Mesenchymal stem cell (in vitro differentiated cells and primary cell): ENCODE measurements at regions not wholly inside any gene's neighbourhood (a gene's known extent, or its start where the extent isn't known, plus 50 kb on each side); places are given as distances from the start of the nearest gene placed in this dataset.

Experiments used
- DNase-seq: peaks from one replicate; pipeline ENCODE4 v3.0.0-alpha.2; 2013
- H2AFZ ChIP-seq: one replicate; pipeline ENCODE4 v1.6.1; 2013; ENCODE audit warnings: low read depth, mild to moderate bottlenecking, control low read depth, inconsistent platforms, low read length, moderate library complexity
- H2AK5ac ChIP-seq: 2 replicates; pipeline ENCODE4 v1.6.1; 2013; ENCODE audit warnings: low read length, moderate library complexity, mild to moderate bottlenecking, inconsistent platforms; ENCODE audit not compliant: severe bottlenecking
- H2BK120ac ChIP-seq: one replicate; pipeline ENCODE4 v1.6.1; 2013; ENCODE audit warnings: low read depth, mild to moderate bottlenecking, inconsistent platforms, low read length, moderate library complexity
- H2BK12ac ChIP-seq, 2 experiments: one replicate each; pipeline ENCODE4 v1.6.1; 2013; ENCODE audit warnings: inconsistent platforms in 2 of 2, low read length in 2 of 2, mild to moderate bottlenecking in 2 of 2, moderate library complexity in 2 of 2, control low read depth in 1 of 2
- H2BK15ac ChIP-seq: one replicate; pipeline ENCODE4 v1.6.1; 2013; ENCODE audit warnings: mild to moderate bottlenecking, low read depth, inconsistent platforms; ENCODE audit not compliant: poor library complexity, severe bottlenecking
- H2BK5ac ChIP-seq: 2 replicates; pipeline ENCODE4 v1.6.1; 2013; ENCODE audit warnings: low read depth, mild to moderate bottlenecking, low read length, control low read depth, inconsistent platforms; ENCODE audit not compliant: poor library complexity, severe bottlenecking
- H3K14ac ChIP-seq, 2 experiments: one replicate each; pipeline ENCODE4 v1.6.1; 2013; ENCODE audit warnings: inconsistent platforms in 2 of 2, low read length in 2 of 2, control low read depth in 1 of 2, mild to moderate bottlenecking in 1 of 2, moderate library complexity in 1 of 2
- H3K18ac ChIP-seq, 2 experiments: one replicate each; pipeline ENCODE4 v1.6.1; 2013; ENCODE audit warnings: inconsistent platforms in 2 of 2, low read length in 2 of 2, control low read depth in 1 of 2, low read depth in 1 of 2, mild to moderate bottlenecking in 1 of 2
- H3K23ac ChIP-seq, 2 experiments: one replicate each; pipeline ENCODE4 v1.6.1; 2013; ENCODE audit warnings: inconsistent platforms in 2 of 2, low read length in 2 of 2, mild to moderate bottlenecking in 2 of 2, moderate library complexity in 2 of 2, control low read depth in 1 of 2
- H3K27ac ChIP-seq: 2 replicates; pipeline ENCODE4 v1.5.1; 2013; ENCODE audit warnings: mild to moderate bottlenecking, moderate library complexity, low read length, control low read depth, inconsistent platforms; ENCODE audit not compliant: poor library complexity, severe bottlenecking
- H3K27me3 ChIP-seq, 2 experiments: 2 replicates each; pipeline versions ENCODE4 v1.6.1 to v1.7.0; 2013; ENCODE audit warnings: low read length in 2 of 2, mild to moderate bottlenecking in 2 of 2, moderate library complexity in 2 of 2, control low read depth in 1 of 2, inconsistent platforms in 1 of 2; ENCODE audit not compliant: control insufficient read depth in 1 of 2, insufficient read depth in 1 of 2
- H3K36me3 ChIP-seq, 2 experiments: 2 replicates each; pipeline versions ENCODE4 v1.6.1 to v1.7.0; 2013; ENCODE audit warnings: low read length in 2 of 2, control low read depth in 1 of 2, inconsistent platforms in 1 of 2, low read depth in 1 of 2, mild to moderate bottlenecking in 1 of 2; ENCODE audit not compliant: insufficient read depth in 2 of 2, control insufficient read depth in 1 of 2
- H3K4ac ChIP-seq, 2 experiments: one replicate each; pipeline ENCODE4 v1.6.1; 2013; ENCODE audit warnings: inconsistent platforms in 2 of 2, low read length in 2 of 2, mild to moderate bottlenecking in 2 of 2, moderate library complexity in 2 of 2, control low read depth in 1 of 2, low read depth in 1 of 2
- H3K4me1 ChIP-seq: 2 replicates; pipeline ENCODE4 v1.6.1; 2013; ENCODE audit warnings: low read depth, low read length, control low read depth; ENCODE audit not compliant: control insufficient read depth, insufficient read depth
- H3K4me2 ChIP-seq: 2 replicates; pipeline ENCODE4 v1.6.1; 2013; ENCODE audit warnings: low read length, mild to moderate bottlenecking, inconsistent platforms; ENCODE audit not compliant: poor library complexity, severe bottlenecking
- H3K4me3 ChIP-seq, 2 experiments: 2 replicates each; pipeline versions ENCODE4 v1.5.1 to v1.7.0; 2013; ENCODE audit warnings: low read length in 2 of 2, mild to moderate bottlenecking in 2 of 2, control low read depth in 1 of 2, low read depth in 1 of 2; ENCODE audit not compliant: insufficient read depth in 1 of 2
- H3K79me1 ChIP-seq: replicated peaks from 2 replicates; pipeline ENCODE4 v1.6.1; 2013; ENCODE audit warnings: mild to moderate bottlenecking, control low read depth, low read length, inconsistent platforms; ENCODE audit not compliant: poor library complexity, severe bottlenecking
- H3K9ac ChIP-seq: 2 replicates; pipeline ENCODE4 v1.7.0; 2013; ENCODE audit warnings: mild to moderate bottlenecking, low read length, moderate library complexity
- H3K9me3 ChIP-seq: 2 replicates; pipeline ENCODE4 v1.7.0; 2013; ENCODE audit warnings: mild to moderate bottlenecking, low read length; ENCODE audit not compliant: control insufficient read depth
- H4K8ac ChIP-seq: one replicate; pipeline ENCODE4 v1.6.1; 2013; ENCODE audit warnings: inconsistent platforms, mild to moderate bottlenecking, low read length, moderate library complexity
- H4K91ac ChIP-seq: one replicate; pipeline ENCODE4 v1.6.1; 2013; ENCODE audit warnings: mild to moderate bottlenecking, low read length, inconsistent platforms
- WGBS: methylation state at CpG from one replicate; pipeline ENCODE4 v1.1.7; 2013; ENCODE audit warnings: mixed read lengths; 5-methylcytosine and 5-hydroxymethylcytosine counted together

DNA sequence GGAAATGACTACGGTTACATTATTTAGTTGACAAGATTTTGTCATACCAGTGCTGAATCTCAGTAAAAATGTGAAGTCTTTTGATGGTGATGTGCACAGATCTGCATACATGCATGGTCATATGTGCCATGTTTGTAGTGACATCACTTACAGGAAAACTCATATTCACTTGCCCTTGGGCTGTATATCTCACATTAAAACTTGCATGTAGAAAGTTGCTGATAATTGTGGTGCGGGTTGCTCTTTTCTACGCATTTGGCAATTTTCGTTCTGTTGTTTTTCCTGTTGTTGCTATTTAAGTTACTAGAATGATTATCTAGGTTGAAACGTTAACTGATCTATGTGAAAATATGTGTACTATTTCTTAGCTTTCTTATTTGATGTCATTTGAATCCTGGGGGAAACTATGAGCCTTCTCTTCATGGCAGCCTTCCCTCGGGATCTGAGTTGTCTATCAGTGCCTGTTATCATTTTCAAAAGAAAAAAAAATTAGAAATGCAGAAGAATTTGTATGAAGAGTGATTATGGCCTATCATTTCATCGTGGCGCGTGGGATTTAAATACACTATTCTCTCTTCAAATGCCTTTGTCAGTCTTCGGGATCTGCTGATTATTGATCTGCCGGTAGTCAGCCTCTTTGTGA lies 296.6 kb downstream of the TMX3 start:
- DNase-seq, result no peak

GRCh38 chr18:68417826-68418225 lies 297.1 kb downstream of the TMX3 start:
- no peak overlapping the region for H3K9ac ChIP-seq
- H4K91ac ChIP-seq, result no peak overlapping the region
- H3K27me3 ChIP-seq, result no peaks in the 10 kb centered on the region
- H2BK5ac ChIP-seq, result no peak overlapping the region
- H2BK15ac ChIP-seq, result no peak overlapping the region
- no peak overlapping the region for H4K8ac ChIP-seq
- H3K4me1 ChIP-seq, result no peaks in the 10 kb centered on the region
- H2AK5ac ChIP-seq, result no peak overlapping the region
- no peak overlapping the region for H2BK12ac ChIP-seq
- no peak overlapping the region for H2AFZ ChIP-seq
- H3K36me3 ChIP-seq, result no peaks in the 10 kb centered on the region
- peak; percentile 78 for DNase-seq
- no peak overlapping the region for H3K4me2 ChIP-seq
- no peak overlapping the region for H3K23ac ChIP-seq
- 72% methylated on average over 3 of the region's 3 CpGs for WGBS
- H3K14ac ChIP-seq, result no peak overlapping the region
- H3K4ac ChIP-seq, result no peak overlapping the region
- no peak overlapping the region for H3K27ac ChIP-seq
- no peak overlapping the region for H2BK120ac ChIP-seq
- peaks cover 3% of the 10 kb centered on the region for H3K9me3 ChIP-seq
- H3K79me1 ChIP-seq, result no peaks in the 10 kb centered on the region
- H3K4me3 ChIP-seq, result no peak overlapping the region
- no peak overlapping the region for H3K18ac ChIP-seq

More for the DNA sequence above, 296.6 kb downstream of the TMX3 start:
- H3K23ac ChIP-seq, result no peak overlapping the region
- no peak overlapping the region for H2BK120ac ChIP-seq
- H3K27me3 ChIP-seq, result no peaks in the 10 kb centered on the region
- H2BK12ac ChIP-seq, result no peak overlapping the region
- 93% methylated on average over 11 of the region's 11 CpGs for WGBS
- peak overlapping the region in 1 of 2 experiments; percentile 12 for H3K18ac ChIP-seq
- no peak overlapping the region for H3K4me2 ChIP-seq
- no peak overlapping the region for H4K8ac ChIP-seq
- no peak overlapping the region for H3K27ac ChIP-seq
- H3K4me3 ChIP-seq, result no peak overlapping the region
- no peaks in the 10 kb centered on the region for H3K36me3 ChIP-seq
- H4K91ac ChIP-seq, result no peak overlapping the region
- H3K4me1 ChIP-seq, result no peaks in the 10 kb centered on the region
- H3K14ac ChIP-seq, result peak overlapping the region in 1 of 2 experiments; percentile 57
- H2BK5ac ChIP-seq, result no peak overlapping the region
- peaks cover 3% of the 10 kb centered on the region for H3K9me3 ChIP-seq
- H2AK5ac ChIP-seq, result no peak overlapping the region
- no peak overlapping the region for H2BK15ac ChIP-seq
- H3K4ac ChIP-seq, result no peak overlapping the region
- no peak overlapping the region for H2AFZ ChIP-seq
- H3K9ac ChIP-seq, result no peak overlapping the region
- H3K79me1 ChIP-seq, result no peaks in the 10 kb centered on the region

GRCh38 chr18:68417166-68417799 lies 297.6 kb downstream of the TMX3 start:
- H3K18ac ChIP-seq, result no peak overlapping the region
- peaks cover 3% of the 10 kb centered on the region for H3K9me3 ChIP-seq
- no peak overlapping the region for H4K8ac ChIP-seq
- no peak overlapping the region for H2BK5ac ChIP-seq
- H4K91ac ChIP-seq, result no peak overlapping the region
- no peak overlapping the region for H2BK120ac ChIP-seq
- H2AK5ac ChIP-seq, result no peak overlapping the region
- no peaks in the 10 kb centered on the region for H3K4me1 ChIP-seq
- H3K4me3 ChIP-seq, result no peak overlapping the region
- H3K36me3 ChIP-seq, result no peaks in the 10 kb centered on the region
- 21% methylated on average over 2 of the region's 2 CpGs for WGBS
- peak; percentile 18 for DNase-seq
- no peak overlapping the region for H2AFZ ChIP-seq
- no peaks in the 10 kb centered on the region for H3K27me3 ChIP-seq
- H3K79me1 ChIP-seq, result no peaks in the 10 kb centered on the region
- no peak overlapping the region for H3K14ac ChIP-seq
- H2BK12ac ChIP-seq, result no peak overlapping the region
- H3K4me2 ChIP-seq, result no peak overlapping the region
- H2BK15ac ChIP-seq, result no peak overlapping the region
- no peak overlapping the region for H3K23ac ChIP-seq
- no peak overlapping the region for H3K9ac ChIP-seq
- no peak overlapping the region for H3K4ac ChIP-seq
- no peak overlapping the region for H3K27ac ChIP-seq

- H3K14ac ChIP-seq, result no peak overlapping the region
- 94% methylated on average over 1 of the region's 2 CpGs for WGBS
- H3K9me3 ChIP-seq, result no peaks in the 10 kb centered on the region
- no peak overlapping the region for H2AK5ac ChIP-seq
- H2BK12ac ChIP-seq, result no peak overlapping the region
- no peak overlapping the region for H3K27ac ChIP-seq
- no peak overlapping the region for H4K91ac ChIP-seq
- H2BK120ac ChIP-seq, result no peak overlapping the region
- DNase-seq, result no peak
- H2AFZ ChIP-seq, result no peak overlapping the region
- no peaks in the 10 kb centered on the region for H3K36me3 ChIP-seq
- no peak overlapping the region for H3K4ac ChIP-seq
- H3K27me3 ChIP-seq, result no peaks in the 10 kb centered on the region
- H3K4me3 ChIP-seq, result no peak overlapping the region
- H3K4me2 ChIP-seq, result no peak overlapping the region
- no peak overlapping the region for H3K18ac ChIP-seq
- H3K9ac ChIP-seq, result no peak overlapping the region
- no peak overlapping the region for H3K23ac ChIP-seq
- no peak overlapping the region for H2BK5ac ChIP-seq
- H2BK15ac ChIP-seq, result no peak overlapping the region
- no peaks in the 10 kb centered on the region for H3K4me1 ChIP-seq
- no peaks in the 10 kb centered on the region for H3K79me1 ChIP-seq
- H4K8ac ChIP-seq, result no peak overlapping the region
Observed at GRCh38 chr18:68414407-68414806, 300.5 kb downstream of the TMX3 start.
